Superior temporal gyrus (tissue), 1 donor: ENCODE measurements at regions not wholly inside any gene's neighbourhood (a gene's known extent, or its start where the extent isn't known, plus 50 kb on each side); places are given as distances from the start of the nearest gene placed in this dataset.

Experiments
- DNase-seq: peaks from one replicate; pipeline ENCODE4 v3.0.0-alpha.2; 2016; ENCODE audit errors: extremely low spot score

DNA sequence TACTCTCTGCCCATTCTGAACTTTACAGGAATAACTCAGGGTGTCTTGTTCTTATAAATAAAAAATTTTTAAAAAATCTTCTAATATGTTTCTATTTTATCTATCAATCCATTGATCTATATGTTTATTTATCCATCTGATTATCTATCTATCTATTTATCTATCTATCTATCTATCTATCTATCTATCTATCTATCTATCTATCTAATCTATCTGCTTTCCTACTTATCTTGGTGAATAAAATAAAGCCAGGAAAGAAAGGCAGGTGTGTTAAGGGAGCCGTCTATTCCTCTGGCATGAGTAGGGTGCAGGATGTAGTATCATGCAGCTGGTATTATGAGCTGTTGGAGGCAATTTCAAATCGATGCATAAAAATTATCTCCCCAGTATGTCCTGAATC lies 153.0 kb downstream of the FOXA2 start:
- no peak for DNase-seq

DNA sequence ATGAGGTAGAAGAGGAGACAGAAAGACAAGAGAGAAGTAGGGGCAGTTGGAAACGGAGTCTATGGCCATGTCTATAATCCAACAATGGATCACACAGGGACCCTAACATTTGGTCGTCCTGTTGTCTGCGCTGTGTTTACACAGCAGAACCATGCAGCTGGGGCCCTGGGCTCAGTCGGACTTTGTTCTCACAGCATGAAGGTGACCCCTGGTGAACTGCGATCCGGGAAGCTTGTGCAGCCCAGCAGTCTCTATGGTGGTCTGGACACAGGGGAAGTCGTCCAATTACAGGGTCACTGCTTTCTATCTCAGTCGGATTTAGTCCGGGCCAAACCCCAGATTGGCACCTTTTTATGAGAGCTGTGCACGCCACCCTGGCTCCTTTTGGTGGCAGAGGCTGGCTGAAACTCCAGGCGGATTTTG lies 153.6 kb downstream of the FOXA2 start:
- no peak for DNase-seq

DNA sequence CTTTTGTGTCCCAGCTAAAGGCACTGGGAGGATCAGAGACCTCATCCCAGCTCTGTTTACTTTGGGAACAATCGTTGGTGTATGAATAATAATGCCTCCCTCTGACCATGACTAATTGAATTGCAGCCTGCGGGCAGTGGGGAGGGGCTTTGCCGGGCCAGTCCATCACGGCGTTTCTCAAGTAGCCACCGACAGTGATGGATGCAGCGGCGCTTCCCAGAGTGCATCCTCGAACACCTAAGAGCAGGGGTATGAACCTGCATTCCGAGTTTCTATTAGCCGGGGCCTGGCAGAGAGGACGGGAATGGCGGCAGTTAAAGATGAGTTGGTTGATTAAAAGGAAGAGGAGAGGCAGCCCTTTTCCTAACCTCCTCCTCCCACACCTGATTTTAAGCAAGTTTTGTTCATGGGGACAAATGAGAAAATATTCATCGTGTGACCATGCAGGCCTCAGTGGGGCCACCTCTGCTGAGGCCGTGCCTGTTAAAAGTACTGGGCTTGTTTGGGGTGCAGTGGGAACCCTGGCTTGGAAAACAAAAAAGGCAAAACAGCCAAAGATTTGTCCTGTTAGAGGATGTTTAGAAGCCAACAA lies 154.1 kb downstream of the FOXA2 start:
- DNase-seq, result no peak

DNA sequence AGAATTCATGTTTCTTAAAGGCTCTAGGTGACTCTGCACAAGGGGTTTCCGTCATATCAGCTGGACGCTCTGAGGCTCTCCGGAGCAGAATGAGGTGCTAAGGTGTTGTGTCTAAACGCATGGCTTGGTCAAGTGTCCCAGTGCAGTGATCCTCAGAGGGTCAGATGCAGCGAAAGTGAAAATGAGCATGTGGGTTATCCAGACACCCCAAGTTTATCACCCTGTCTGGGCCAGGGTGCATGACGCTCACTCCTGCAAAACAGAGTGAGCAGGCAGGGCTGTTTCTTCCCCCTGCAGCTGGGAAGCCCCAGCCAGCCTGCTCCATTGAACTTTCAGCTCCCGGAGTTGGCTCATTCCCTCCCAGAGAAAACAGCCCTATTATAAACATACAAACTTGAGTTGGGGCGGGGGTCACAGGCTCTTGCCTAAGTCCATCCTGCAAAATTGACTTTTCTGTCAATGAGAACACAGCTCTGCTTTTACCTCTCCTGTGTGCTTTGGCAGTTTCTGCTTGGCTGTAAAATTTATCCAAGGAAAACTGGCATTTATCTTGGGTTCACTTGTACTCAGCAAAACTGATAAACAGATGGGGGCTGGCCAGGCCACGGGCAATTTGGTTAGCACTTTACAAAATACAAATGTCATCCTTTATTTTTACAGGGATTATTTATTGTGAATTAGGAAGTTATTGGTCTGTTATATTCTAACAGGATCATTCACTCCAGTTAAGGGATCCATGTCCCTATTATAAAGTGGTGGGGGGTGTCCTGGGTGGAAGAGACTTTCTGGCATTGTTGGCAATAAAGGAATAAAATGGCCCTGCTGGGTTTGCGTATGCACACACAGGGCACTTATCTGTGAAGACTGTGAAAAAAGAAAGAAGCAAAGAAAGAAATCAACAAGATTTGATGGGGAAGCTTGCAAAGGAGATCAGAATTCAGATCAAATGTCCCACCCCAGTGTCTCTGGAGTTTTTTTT lies 154.9 kb downstream of the FOXA2 start:
- DNase-seq, result no peak

DNA sequence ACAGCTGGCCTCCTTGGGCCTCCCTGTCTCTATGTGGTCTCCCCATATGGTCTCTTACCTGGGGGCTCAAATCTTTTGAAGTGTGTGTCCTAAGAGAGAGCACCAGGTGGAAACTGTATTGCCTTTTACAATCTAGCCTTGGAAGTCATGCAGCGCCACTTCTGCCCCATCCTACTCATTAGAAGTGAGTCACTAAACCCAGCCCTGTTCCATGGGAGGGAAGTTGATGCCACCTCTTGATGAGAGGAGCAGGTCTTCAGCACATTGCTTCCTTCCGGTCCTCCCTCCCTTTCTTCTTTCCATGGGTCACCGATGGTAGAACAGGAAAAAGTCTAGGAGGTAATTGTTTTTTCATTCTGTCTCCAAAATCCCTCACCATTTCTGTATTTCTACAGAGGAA lies 156.3 kb downstream of the FOXA2 start:
- DNase-seq, result no peak

DNA sequence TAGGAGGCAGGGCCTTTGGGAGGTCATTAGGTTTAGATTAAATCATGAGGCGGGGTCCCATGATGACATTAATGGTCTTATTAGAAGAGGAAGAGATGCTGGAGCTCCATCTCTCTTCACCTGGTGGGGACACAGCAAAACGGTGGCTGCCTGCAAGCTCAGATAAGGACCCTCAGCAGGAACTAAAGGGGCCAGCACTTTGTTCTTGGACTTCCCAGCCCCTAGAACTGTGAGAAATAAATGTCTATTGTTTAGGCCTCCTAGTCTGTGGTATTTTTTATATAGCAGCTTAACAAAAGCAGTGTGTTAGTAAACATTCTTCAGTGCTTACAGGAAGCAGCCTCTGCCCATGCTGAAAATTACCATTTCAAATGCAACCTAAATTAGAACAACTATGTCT lies 157.6 kb downstream of the FOXA2 start:
- DNase-seq, result no peak

DNA sequence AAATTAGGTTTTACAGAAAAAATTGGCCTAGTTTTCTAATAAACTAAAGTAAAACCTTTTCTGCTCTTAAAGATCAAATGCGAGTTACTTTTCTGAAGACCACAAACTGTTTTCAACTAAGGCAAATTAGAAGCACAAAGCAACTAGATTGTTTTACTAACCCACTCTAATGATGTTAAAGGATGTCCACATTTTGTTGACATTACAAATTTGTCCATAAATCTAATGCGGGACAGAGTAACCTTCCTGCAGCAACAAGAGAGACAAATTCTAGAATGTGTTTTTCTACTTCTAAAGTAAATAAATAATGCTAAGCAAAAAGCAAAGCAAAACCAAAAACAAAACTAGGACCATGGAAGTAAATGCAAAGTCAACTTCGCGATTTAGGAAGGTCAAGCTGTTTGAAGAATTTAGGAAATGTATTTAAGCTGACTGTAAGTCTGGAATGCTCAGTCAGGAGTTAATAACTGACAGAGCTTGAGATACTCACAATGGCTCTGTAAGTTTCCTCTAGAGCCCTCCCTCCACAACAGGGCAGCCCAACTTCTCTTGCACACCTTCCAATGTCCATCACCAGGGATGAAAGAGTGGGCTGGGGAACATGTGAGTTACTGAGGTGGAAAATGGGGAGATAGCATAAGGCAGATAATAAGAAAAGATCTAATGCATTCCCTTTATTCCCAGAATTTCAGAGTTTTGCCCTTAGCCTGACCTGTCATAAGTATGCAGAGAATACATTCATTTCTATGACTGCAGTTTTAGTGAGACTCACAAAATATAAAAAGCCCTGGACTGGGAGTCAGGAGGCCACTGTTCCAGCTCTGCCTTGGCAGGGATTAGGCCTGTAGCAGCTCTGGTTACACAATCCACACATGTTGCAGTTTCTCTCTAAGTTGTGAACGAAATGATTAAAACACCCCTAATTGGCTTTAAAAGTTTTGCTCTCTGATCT lies 158.8 kb downstream of the FOXA2 start:
- no peak for DNase-seq

DNA sequence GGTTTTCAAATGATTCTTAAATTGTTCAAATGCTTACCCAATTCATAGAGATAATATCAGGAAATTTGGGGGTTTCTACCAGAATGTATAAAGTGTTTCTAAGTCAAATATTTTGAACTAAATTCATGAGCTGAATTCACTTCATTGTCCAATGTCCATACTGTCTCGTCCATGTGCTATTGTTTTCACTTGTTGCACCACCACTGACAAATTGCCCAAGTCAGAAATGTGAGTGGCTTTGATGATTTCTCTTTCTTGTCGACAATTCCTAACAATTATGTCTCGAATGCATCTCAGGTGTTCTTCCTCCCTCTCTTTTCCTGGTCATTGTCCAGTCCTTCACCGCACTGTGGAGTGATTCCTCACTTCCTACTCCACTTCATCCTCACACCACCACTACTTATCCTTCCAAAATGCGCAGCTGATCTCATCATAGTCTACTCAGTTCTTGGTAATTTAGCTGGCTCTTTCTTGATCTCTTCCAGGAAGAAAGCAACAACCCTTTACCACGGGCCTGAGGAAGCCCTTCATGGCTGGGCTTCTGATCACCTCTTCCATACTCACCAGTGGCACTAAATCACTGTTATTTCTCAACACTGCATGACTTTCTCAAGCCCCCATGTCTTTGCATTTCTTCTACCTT lies 161.1 kb downstream of the FOXA2 start:
- DNase-seq, result no peak

DNA sequence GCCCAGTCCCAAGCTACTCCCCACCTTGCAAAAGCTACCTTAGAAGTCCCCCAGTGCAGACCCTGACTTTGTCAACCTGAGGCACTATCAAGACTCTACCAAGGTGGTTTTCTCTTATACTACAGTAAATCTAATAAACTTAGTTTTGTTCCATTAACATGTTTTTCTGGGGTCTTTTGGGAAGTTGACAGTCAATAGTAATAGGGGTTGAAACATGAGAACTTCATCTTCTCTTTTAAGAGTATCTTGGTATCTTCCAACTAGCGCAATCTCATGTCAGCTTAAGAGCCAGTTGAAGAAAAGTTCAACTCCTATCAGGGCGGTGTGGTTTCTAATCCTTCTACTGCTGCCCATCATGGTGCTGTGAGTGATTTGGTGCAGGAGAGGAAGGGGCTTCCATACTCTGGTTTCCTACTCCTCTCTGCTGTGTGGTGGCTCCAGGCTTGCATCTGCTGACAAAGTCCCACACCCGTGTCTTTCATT lies 164.2 kb downstream of the FOXA2 start:
- no peak for DNase-seq

DNA sequence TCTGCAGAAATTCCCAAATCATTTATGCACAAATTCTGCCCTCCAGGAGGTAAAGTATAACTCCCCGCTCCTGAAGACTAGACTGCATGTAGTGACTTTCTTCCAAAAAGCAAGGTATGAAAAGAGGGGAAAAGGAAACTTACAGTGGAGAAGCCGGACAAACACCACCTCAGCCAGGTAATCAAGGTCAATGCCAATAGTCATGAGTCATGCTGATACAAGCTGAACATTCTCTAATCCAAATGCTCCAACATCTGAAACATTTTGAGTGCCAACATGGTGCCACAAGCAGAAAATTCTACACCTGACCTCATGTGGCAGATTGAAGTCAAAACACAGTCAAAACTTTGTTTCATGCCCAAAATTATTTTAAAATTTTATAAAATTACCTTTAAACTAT lies 165.6 kb downstream of the FOXA2 start:
- no peak for DNase-seq

DNA sequence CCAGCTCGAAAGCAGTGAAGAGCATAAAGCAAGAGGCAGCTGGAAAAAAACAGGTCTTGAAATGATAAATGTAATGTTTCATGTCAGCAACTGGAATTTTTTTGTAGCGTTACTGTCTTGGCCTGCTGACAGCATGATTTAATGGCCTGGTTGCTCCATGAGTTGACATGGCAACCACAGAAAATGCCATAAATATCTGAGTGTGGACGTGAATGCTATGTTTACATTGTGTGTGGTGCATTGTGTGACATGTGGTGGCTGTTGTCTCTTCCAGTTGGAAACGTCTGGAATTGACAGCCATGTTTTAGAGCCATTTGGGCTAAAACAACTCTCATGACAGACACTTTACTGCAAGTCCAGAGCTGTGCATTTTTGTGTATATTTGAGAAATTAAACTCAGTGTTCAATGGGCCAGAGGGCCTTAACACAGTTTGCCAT lies 170.0 kb downstream of the FOXA2 start:
- no peak for DNase-seq

DNA sequence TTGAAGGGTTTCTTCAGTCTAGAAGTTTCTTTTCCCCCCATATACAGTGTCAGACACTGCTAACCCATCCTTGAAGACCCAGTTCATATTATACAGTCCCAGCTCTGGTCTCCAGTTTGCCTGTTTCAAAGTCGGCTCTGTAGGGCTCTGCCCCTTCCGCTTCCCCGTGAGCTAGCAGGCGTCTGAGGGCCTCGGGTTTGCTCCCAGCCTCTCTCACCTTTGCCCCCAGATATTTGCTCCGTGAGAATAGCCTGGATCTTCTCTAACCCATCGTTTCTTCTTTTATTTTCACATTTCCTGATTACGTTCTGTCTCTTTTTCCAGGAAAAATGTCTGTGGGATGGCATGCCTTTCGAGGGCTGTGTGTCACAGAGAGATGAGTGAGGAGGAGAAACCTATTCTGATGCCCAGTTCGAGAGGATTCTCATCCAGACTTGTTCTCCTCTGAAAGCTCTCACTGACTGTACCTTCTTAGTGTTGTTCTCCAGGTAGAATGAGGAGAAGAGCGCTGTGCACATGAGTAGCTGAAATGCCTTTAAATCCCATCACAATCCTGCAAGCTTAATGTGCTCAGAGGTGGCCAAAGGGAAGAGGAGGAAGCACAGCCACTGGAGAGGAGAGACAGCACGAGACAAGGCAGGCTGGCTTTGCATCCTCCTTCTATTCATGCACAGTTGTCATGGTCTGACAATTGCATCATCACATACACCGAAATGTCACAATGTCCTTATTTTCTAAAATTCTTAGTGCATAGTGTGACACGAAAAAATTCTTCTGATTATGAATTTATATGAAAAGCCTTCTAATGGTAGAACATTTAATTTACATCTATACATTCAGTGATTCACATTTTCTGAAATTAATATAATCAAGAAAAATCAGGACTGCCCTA lies 171.1 kb downstream of the FOXA2 start:
- no peak for DNase-seq

DNA sequence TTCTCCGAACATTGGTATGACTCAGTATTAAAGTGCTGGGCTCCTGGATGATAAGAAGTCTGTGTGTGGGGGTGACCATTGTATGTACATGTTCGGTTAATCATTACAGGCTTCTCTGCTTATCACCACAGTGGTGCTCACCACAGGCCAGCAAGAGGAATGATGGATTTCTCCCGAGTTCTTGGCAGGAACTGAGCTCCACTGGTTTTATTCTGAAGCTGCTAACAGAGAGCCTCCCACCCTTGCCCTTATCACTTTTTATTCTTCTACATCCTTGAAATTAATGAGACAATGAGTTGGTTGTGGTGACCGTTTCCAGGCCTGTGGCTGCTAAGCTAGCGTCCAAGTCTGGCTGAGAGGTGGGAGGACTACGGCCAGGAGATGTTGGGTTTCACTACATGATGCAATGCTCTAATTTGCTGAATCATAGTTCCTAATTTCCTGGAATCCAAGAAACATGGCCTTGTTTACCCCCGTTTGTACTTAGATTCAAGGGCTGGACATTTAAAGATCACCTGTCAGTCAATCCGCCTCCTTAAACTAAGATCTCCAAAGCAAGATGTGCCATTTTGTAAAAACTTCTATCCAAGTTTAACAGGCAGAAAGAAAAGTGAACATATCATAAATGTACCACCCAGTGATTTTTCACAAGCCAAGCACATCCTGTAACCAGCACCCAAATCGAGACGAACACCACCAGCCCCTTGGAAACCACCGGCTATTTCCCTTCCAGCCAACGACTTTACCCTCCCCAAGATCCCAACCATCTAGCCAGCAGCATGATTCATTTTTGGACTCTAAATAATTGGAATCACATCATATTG lies 172.5 kb downstream of the FOXA2 start:
- DNase-seq, result no peak

DNA sequence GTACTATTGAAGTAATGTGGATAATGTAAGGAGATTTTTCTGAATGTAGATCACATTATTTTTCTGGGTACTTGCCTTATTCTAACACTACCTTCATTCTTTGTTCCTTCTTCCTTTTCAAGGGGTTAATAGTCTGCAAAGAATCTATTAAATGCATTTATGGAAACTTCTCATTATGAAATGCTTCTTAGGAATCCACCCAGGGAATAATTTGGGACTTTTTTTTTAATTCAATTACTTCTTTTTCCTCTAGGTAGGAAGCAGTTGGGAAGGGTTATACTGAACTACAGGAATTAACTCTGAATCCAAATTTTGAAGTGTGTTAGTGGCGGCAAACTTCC lies 173.1 kb downstream of the FOXA2 start:
- DNase-seq, result no peak

DNA sequence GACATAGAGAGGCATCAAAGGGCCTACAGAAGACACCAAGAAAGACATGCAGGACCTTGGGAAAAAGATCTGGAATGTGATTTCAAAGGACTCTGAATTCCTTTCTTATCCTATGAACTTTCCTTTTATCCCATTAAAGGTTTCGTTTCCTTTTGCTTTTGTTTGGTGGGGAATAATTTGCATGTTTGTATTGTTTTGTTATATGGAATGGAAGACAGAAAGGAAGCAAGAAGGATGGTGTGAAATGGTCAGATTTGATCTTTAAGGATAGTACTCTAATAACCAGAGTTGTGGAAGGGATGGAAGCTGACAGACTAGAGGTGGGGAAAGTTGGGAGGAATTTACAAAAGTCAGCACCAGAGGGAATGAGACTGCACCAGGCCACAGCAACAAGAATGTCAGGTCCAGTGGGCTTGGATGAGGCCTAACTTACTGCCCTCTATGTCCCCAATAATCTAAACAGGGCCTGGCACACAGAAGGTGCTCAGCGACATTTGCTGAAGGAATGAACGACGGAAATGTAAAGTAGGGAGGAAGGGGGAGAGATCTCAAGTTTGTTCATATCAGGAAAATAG lies 173.7 kb downstream of the FOXA2 start:
- no peak for DNase-seq

DNA sequence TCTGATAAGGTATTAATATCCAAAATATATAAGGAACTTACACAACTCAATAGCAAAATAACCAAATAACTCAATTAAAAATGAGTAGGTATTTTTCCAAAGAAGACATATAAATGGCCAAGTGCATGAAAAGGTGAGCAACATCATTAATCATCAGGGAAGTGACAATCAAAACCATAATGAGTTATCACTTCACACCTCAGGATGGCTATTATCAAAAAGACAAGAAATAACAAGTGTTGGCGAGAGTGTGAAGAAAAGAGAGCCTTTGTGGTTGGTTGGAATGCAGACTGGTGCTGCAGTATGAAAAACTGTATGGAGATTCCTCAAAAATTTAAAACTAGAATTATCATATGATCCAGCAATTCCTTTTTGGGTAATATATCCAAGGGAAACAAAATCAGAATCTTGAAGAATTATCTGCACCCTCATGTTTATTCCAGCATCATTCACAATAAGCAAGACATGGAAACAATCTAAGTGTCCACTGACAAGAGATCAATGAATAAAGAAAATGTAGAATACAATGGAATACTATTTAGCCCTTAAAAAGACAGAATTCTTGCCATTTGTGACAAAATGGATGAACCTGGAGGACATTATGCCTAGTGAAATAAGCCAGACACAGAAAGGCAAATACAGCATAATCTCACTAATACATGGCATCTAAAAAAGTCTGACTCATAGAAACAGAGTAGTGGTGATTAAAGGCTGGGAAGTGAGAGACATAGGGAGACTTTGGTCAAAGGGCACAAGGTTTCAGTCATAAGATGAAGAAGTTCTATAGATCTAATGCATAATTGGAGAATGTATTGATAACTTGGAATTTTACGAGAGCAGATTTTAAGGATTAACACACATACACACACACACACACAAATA lies 175.6 kb downstream of the FOXA2 start:
- no peak for DNase-seq

DNA sequence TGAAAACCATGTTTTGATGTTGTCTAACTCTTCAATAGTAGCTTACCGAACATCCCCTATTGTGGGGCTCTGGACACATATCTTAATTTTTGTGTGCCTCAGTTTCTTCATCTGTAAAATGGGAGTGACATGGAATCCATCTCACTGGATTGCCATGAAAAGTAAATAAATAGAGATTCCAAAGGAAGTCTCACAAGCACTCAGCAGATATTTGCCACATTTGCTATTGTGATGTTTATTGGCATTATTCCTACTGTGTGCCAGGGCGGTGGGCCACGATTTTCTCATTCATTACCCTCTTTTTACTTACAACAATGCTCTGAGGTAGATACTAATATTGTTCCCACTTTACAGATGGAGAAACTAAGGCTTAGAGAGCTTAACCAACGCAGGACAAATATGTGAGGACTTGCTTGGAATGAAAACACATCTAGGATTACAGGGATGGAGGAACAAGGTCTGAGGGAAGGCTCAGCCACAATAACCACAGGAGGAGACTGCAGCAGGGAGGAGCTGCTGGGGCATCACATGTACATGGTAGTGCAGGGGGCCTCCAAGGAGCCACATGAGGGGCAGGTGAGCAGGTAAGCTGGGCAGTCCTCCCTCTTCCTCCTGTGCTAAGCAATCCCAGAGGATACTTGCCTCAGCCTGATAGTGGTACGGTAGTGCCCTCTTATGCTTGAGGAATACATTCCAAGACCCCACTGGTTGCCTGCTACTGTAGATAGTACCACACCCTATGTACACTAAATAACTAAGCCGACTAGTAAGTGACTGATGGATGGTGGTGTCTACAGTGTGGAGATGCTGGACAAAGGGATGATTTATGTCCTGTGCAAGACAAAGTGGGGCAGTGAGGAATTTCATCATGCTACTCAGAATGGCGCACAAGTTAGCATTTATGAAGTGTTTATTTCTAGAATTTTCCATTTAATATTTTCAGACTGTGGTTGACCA lies 176.9 kb downstream of the FOXA2 start:
- DNase-seq, result no peak
